Left kidney (tissue), 1 donor: ENCODE measurements at regions not wholly inside any gene's neighbourhood (a gene's known extent, or its start where the extent isn't known, plus 50 kb on each side); places are given as distances from the start of the nearest gene placed in this dataset.
A peak's percentile ranks its signal among the peaks of the same experiment; 100 is the strongest.

Source experiments
- DNase-seq: peaks from one replicate; pipeline ENCODE4 v3.0.0-alpha.2; 2013

DNA sequence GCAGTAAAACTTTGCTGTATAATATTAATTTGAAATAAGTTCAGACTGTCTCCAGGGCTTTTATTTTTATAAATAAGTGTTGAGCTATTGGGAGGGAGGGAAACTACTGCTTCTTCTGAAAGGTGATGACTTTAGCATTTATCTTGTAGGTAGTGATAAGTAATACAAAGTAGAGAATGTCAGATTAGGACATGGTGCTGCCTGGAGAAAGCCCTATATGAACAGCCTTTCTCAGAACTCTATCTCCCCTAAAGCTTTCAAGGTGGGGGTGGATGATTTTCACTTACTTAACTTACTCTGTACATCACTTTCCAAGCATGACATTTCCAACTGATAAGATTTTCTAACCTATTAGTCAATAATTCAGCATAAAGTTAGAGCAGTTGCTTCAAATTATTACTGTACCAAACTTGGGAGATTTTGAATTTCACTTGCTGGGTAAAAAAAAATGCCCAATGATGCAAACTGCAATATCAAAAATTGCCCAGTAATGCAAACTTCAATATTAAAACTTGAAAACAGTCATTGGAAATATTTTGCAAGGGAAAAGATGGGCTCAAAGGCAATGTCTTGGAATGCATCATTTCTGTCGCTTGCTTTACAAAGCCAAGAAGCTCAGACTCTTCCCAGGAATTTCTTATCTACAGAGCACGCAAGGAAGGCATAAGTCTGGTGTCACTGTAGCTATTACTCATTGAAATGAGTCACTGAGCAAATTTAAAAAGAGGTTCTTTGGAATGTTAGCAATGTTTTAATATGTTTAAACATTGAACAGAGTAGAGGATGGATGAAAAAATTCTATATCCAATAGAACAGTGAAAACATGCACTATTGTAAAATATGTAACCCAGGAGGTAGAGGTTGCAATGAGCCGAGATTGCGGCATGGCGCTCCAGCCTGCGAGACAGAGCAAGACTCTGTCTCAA, 569.5 kb downstream of the PSAT1 start:
- DNase-seq = no peak

DNA sequence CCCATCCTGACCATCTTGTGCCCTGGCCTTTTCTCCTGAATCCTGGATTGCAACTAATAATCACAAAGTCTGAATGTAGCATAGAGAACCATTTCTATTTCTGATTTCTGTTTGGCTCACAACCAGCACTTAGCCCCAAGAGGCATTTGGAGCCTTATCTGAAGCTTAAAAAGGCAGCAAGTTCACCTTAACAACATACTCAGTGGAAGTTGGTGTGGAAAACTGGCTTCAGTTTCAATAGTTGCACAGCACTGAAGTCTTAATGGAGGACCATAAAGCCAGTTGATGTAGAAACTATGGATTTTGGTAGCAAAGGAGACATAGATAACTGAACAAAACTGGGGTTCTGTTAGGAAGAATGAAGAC, 574.1 kb downstream of the PSAT1 start:
- DNase-seq = no peak

DNA sequence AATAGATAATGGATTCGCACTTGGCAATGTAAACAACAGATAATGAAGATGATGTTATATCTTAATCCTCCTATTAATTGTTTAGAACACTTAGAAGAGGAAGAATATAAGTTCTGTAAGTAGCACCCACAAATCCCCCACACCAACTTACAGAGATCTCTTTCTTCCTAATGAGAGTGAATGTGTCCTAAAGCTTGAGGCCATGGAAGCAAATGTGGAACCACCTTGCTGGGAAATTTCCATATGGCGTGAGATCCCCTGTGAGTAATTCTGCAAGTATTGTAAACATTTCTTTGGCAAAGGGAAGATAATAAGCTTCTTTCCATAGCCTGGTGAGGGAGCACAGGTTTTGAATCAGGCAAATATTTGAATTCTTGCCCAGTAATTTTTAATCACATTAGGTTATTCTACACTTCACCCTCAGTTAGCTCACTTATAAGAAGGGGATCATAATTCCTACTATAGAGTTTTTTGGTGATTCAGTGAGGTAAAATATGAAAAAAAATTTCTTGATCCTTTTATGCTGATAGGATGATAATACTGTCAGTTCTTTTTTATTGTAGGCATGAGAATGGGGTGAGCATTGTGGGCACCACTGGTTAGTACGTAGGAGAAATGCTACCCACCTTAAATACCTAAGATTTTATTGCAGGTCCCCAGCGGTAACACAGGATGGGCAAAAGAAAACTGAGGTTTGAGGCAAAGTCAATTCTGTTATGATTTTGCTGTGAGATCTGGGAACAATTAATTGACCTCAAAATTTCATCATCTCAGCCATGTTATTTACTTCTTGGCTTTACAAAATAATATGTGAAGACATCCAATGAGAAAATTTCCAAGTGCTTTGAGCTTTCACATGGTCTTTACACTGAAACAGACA, 574.8 kb downstream of the PSAT1 start:
- DNase-seq = no peak

DNA sequence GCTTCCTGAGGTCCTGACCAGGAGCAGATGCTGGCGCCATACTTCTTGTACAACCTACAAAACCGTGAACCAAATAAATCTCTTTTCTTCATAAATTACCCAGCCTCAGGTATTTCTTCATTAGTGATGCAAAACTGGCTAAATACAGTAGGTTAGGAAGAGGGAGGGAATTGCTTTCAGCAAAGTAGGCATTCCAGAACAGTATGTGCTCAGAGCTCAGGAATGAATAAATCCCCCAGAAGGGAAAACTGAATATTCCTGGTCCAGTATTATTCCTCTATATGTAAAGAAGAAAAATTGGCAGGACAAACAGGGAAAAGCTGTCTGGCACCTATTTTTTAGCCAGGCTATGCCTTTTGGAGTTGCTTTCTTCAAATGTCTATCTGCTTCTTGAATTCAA, 577.1 kb downstream of the PSAT1 start:
- DNase-seq = no peak

DNA sequence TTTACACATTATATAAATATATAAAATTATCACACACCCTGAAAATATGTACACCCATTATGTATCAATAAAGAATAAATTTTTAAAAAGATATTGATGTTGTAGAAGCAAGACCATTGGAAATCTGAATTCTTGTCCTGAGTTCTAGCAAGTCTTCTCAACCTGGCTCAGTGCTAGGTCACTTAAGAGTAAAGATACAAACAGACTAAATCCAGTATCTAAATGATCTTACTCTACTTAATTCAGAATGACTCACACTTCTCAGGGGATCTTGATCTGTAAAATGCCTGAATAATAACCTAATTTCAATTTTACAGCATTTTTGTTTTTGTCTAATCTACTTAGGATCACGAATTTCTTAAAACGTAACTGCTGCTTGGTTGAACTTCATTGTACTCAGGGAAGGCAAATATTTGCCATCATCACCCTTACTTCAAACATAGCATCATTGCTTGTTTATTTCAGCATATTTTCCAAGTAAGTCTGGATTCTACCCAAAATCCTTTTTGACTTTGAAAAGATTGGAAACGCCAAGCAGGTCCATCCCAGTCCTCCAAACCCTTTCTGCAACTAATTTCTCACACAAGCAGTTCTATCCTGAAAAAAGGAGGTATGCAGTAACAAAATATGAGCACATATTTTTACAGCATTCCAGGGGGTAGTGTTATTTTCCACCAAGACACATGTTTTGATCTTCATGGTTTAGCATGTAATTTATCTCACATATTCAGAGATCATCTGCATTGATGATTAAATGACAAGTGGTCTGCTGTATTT, 582.6 kb downstream of the PSAT1 start:
- DNase-seq = no peak

DNA sequence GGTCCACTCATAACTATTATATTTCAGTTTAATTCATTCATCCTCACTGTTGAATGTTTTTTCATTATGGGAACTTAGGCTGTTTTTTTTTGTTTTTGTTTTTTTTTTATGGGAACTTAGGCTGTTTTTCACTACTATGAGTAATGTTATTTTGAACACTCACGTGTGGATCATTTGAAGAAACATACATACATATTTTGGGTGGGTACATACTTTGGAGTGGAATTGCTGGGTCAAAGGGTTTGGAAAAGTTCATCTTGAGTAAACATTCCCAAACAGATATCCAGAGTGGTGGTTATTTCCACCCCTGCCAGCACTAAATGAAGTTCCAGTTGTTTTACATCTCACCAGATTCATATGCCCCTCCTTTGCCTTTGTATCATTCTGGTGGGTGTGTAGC, 584.4 kb downstream of the PSAT1 start:
- no peak for DNase-seq

DNA sequence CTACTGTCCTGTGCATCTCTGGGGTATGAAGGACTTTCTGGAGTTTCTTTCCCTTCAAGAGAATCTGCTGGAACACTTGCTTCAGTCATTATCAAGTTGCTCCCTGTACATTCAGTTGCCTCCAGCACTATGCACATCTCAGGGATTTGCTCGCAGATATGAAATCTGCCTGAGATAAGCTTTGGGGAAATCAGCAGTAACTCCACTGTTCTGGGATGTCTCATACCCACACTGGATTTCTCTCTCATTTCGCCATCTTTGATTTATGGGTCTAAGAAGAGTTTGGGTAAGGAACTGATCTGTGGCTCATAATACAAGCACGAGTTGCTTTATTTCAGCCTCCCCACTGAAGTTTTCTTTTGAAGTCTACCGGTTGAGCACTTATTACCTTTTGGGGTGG, 585.6 kb downstream of the PSAT1 start:
- DNase-seq = no peak

DNA sequence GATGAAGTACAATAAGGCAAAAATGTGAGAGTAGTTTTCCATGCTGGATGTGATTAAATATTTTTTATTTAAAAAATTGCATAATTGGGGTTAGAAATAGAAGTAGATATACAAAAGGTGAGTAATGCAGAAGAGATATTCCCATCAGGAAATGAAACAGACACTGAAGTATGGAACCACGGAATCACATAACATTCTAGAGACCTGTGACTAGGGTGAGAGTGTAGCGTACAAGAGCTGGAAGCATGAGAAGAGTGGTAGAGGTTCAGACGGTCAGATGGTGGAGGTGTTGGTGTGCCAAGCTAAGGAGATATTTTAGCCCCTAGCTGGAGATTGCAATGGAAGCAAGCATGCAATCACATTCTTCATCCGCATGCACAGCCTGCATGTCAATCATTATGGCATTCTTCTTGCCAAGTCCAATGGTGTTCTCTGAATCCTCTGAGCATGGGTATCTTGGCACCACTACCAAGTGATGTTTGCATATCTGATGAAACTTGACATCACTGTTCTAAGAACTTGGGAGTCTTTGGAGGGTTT, 587.8 kb downstream of the PSAT1 start:
- DNase-seq = no peak

DNA sequence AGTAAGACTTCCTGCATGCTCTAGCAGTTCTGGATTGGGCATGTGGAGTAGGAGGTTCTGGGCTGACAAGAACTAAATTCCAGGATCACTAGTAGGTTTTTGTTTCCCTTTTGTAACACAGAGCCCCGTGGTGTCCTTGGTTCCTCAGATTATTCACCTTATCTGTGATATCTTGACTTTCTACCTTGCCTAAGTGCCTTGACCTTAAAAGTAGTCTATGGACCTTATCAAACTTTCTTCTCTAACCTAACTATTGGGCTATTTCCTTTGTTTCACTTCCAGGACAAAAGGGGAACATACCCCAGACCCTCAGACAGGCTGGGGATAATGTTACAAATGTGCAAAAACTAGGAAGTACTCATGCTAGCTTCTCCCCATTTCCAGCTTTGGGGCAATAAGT, 595.3 kb downstream of the PSAT1 start:
- no peak for DNase-seq

DNA sequence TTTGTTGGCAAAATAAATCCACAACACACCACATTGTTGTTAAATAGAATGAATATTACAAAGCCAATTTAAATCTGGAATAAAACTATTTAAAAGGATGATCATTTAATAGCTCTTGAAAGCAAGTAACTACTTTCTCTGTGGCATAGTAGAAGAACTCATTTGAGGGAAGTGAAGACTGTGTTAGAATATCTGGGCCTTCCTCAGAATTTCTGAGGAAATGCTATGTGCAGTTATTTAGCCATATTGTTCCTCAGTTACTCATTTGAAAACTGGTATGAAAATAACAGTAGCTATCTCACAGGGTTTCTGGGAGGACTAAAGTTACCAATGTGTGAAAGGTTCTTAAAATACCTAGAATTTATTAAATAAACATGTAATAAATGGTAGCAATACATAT, 595.8 kb downstream of the PSAT1 start:
- no peak for DNase-seq

DNA sequence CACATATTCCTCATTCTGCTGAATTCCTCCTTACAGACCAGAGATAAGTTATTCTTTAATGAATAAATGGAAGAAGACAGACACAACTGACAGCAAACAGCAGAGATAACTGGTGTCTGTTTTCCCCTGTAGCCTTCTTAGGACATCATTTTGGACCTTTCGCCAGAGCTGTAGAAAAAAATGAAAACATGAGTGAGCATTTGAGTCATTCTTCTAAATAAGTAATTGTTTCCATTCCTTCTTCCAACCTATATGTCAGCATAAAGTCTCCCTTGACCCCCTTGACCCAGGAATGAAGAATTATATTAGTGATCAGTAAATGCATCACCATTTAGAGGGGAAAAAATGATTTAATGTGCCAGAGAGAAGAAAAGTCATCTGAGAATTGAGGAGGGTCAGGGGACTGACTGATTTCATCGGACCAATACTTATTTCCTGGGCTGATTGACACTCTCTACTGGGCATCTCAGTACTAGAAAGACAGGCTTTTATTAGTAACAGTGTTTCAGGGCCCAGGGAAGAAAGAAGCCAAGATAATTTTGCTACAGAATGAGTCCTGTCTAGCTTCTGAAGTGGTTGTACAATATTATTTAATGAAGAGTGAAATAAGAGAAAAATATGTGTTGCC, 597.0 kb downstream of the PSAT1 start:
- DNase-seq = no peak

DNA sequence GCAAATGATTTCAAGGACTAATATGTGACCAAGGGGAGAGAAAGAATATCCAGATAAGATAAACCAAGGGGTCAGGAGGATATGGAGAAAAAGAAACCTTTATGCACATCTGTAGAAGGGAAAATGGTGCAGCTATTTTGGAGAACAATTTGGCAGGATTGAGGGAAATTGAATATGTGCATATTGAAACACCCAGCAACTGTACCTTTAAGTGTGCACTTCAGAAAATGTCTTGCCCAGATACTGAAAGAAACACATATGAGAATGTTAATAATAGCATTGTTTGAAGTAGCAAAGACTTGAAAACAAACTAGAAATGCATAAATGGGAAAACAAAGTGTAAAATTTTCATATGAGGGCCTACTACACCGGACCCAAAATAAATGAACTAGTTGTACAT, 599.6 kb downstream of the PSAT1 start:
- DNase-seq = no peak

DNA sequence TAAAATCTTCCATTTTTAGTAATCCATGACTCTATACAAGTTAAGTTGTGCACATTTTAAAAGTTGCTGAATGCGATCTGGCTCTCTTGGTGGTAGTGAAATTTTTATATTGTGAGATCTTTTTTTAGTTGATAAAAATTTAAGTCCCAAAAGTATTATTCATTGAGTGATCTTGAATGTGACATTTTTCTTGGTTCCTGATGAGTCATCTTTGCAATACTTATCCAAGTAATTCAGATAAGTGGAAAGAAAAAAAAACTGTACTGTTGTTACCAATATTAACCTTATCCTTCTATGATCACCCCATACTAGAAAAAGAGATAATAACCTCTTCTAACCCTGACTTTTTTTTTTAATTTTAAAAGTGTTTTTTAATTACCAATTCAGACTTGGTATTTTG, 601.3 kb downstream of the PSAT1 start:
- no peak for DNase-seq

DNA sequence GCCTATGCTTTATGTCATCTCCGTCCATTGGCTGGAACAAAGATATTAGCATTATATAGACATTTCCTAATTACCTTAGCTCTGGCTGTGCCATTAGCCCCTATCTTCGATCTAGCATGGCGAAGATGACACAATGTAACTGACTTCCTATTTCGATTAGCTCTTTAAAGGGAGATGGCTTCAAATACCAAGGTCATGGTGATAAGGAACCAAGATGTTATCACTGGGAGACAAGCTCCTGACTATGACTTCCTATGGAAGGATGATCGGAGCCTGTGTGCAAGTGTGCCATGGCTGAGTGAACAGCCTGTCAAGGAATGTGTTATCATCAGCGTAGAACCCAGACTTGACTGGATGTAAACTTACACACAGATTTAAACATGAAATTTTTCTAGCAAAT, 602.1 kb downstream of the PSAT1 start:
- no peak for DNase-seq

DNA sequence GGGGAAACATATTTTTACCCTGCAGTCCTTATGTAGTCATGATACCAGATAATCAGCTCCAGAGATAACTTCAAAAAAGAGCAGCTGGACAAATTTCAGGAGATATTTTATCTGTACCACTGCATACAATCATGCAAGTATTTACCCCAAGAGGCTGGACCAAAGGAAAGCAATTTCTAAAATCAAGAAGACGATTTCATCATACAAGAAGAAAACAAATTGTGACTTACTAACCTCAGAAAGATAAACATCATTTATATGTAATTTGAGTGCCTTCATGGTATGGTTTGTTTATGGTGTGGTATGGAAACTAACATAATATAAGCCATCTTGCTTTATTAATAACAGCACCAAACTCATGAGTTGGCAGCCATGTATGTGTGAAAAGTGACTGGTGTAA, 603.6 kb downstream of the PSAT1 start:
- no peak for DNase-seq

DNA sequence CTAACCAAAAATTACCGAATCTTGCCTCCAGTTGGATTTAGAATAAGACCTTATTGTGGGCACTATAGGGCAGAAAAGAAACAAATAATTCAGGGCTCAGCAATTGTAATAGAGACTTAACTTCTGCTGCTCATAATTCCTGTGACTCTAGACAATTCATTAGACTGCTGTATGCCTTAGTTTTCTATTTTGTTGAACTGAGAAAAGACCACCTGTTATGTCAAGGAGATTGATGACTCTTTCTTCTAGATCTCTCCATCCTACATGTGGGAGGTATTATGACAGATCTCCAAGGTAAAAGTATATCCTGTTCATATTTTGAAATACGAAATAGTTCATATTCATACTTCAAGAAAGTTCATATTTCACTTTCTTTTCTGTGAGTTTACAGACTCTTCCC, 605.1 kb downstream of the PSAT1 start:
- no peak for DNase-seq

DNA sequence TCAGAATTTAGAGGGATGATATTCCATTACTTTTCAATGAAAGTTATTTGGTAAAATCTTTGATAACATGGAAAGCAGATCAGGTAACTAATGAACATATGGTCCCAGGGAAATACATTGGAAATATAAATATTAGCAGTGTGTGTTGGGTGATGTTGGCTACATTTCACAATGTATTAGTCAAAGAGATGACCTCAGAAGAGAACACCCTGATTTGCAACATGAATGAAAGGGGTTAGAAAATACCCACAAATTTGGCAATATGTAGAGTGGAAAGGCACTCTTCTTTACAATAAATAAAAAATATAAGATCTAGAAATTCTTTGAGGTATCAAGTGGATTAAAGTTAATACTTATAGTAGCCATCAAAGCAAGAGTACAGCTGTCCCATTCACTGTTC, 606.7 kb downstream of the PSAT1 start:
- DNase-seq = no peak

DNA sequence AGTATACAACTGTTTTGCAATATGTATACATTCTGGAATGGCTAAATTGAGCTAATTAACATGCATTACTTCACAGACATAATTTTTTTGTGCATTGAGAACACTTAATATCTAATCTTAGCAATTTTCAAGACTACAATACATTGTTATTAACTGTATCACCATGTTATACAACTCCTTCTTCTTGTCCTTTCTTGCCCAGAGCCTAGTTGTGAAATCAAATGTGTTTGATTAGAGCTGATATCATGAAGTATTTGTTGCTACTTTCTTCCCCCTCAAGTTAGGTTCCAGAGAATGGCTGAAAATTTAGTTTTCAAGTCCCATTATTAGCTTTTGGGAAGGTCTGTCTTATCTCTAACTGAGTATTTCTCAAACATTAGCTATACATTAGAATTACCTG, 607.8 kb downstream of the PSAT1 start:
- DNase-seq = no peak

DNA sequence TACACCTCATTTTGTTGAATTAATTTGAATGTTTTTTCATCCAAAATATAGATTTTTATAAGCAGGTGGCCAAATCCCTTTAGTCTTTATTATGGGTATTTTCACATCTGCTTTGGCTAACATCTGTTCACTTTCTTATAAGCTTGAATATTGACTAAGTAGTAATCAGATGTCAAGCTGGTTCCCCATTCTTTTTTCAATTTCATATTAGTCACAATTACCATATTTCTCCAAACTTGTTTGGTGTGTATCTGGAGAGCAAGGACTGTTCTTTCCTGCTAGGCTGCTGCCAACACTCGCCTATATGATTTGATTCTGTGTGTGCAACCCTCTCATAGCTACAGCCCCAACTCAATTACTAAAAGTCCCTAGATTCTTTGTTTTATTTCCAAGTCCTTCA, 608.5 kb downstream of the PSAT1 start:
- no peak for DNase-seq

DNA sequence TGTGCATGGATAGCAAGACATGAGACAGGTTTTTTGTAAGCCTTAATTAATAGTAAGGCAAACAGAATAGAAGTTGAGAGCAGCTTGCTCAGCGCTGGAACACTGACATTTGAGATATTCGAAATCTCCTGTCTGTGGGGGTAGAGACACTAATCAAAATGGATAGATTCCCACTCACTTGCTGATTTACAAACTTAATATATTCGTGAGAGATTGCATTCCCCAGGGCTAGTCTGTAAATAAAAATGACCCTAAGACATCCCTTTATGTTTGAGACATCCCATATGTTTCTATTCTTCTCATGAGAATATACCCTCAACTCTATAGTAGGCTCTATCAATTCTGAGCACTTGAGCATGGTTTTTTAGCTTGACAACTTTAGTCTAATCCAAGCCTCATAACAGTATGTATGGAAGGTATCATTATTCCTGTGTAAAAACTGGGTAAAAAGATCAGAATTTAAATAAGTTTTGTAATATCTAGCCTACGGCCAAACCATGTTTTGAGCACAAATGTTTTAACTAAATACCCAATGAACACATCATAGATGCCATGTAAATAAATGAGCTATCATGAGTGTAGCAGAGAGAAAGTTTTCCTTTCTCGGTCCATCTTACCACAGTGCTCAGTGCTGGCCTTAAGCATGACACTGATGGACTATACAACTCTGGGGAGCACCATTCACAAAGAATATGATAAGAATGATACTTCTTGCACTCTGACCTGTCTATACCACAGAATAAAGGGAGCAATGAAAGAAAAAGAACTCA, 609.2 kb downstream of the PSAT1 start:
- peak; percentile 47 for DNase-seq

DNA sequence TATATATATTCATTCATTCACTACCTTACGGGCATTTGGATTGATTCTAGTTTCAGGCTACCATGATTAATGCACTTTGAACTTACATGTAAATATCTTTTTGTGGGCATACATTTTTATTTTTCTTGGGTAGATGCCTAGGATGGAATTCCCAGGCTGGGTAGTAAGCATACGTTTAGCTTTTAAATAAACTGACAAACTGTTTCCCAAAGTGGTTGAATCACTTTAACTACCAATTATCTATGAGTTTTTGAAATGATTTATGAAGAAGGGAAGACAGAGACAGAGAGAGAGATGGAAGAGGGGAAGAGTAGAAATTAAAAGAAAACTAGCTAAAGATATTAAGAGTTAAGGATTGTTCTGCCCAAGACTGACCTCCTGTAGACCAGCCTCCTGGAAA, 612.6 kb downstream of the PSAT1 start:
- no peak for DNase-seq
